Type B pancreatic cell (in vitro differentiated cells): ENCODE measurements at regions not wholly inside any gene's neighbourhood (a gene's known extent, or its start where the extent isn't known, plus 50 kb on each side); places are given as distances from the start of the nearest gene placed in this dataset.

Experiments
- DNase-seq: peaks from one replicate; pipeline ENCODE4 v3.0.0; 2021; ENCODE audit warnings: mixed read lengths; ENCODE audit not compliant: unreplicated experiment; ENCODE audit errors: extremely low spot score
- H3K27ac Mint-ChIP-seq: 2 replicates; pipeline ENCODE4 v1.8.0; 2021; ENCODE audit warnings: mild to moderate bottlenecking, mixed read lengths
- H3K27me3 Mint-ChIP-seq: 2 replicates; pipeline ENCODE4 v1.8.0; 2021; ENCODE audit warnings: mixed read lengths
- H3K36me3 Mint-ChIP-seq: 2 replicates; pipeline ENCODE4 v1.8.0; 2021; ENCODE audit warnings: mixed read lengths
- H3K4me1 Mint-ChIP-seq: one replicate; pipeline ENCODE4 v1.8.0; 2021; ENCODE audit warnings: mixed read lengths; ENCODE audit not compliant: unreplicated experiment
- H3K4me3 Mint-ChIP-seq: 2 replicates; pipeline ENCODE4 v1.8.0; 2021; ENCODE audit warnings: mild to moderate bottlenecking, mixed read lengths
- H3K9me3 Mint-ChIP-seq: 2 replicates; pipeline ENCODE4 v1.8.0; 2021; ENCODE audit warnings: mixed read lengths
- TF ChIP-seq, protein P1 (sequence below): fragments of 200-600 bp; sonication (generic); conservative IDR thresholded peaks from 2 replicates; pipeline ENCODE4 v1.5.0; 2021; ENCODE audit warnings: antibody characterized with exemption, mild to moderate bottlenecking

DNA sequence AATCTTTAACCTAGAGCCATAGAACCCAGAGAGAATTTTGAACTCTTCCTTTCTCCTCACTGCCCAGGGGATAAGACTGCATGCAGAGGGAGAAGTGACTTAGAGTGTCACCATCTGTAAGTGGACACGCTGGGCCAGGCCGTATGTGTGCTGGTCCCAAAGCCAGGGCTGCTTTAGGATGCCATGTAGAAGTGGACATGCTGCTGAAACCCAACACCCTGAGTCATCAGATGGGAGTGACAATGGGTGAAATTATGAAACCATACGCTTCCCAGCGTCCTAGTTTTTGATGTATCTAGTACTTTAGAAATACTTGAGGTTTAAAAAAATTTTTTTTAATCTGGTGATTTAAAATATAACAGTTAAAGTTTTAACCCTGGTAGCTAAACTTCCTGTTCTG, 191.1 kb downstream of the FNDC1 start:
- no peaks in the 10 kb centered on the region for H3K9me3 Mint-ChIP-seq
- no peaks in the 10 kb centered on the region for H3K4me1 Mint-ChIP-seq
- H3K27ac Mint-ChIP-seq = no peak overlapping the region
- no peaks in the 10 kb centered on the region for H3K36me3 Mint-ChIP-seq
- DNase-seq = no peak
- peaks cover 4% of the 10 kb centered on the region for H3K27me3 Mint-ChIP-seq
- H3K4me3 Mint-ChIP-seq = no peak overlapping the region
- TF ChIP-seq, protein P1, sequence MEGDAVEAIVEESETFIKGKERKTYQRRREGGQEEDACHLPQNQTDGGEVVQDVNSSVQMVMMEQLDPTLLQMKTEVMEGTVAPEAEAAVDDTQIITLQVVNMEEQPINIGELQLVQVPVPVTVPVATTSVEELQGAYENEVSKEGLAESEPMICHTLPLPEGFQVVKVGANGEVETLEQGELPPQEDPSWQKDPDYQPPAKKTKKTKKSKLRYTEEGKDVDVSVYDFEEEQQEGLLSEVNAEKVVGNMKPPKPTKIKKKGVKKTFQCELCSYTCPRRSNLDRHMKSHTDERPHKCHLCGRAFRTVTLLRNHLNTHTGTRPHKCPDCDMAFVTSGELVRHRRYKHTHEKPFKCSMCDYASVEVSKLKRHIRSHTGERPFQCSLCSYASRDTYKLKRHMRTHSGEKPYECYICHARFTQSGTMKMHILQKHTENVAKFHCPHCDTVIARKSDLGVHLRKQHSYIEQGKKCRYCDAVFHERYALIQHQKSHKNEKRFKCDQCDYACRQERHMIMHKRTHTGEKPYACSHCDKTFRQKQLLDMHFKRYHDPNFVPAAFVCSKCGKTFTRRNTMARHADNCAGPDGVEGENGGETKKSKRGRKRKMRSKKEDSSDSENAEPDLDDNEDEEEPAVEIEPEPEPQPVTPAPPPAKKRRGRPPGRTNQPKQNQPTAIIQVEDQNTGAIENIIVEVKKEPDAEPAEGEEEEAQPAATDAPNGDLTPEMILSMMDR = no peak

- H3K27ac Mint-ChIP-seq = no peak overlapping the region
- TF ChIP-seq, protein P1 = no peak
Measured at GRCh38 chr6:159359581-159360297, 190.5 kb downstream of the FNDC1 start.

GRCh38 chr6:159358562-159358961, 189.4 kb downstream of the FNDC1 start:
- Mint-ChIP-seq H3K36me3 (no peaks in the 10 kb centered on the region), H3K4me1 (no peaks in the 10 kb centered on the region), H3K9me3 (no peaks in the 10 kb centered on the region), H3K4me3 (no peak overlapping the region), H3K27me3 (peaks cover 11% of the 10 kb centered on the region), H3K27ac (no peak overlapping the region)
- DNase-seq = no peak
- TF ChIP-seq, protein P1 = no peak

More at GRCh38 chr6:159359581-159360297, 190.5 kb downstream of the FNDC1 start:
- Mint-ChIP-seq H3K36me3 (no peaks in the 10 kb centered on the region), H3K4me1 (no peaks in the 10 kb centered on the region), H3K4me3 (no peak overlapping the region), H3K27me3 (peaks cover 4% of the 10 kb centered on the region), H3K9me3 (no peaks in the 10 kb centered on the region)
- no peak for DNase-seq

- no peaks in the 10 kb centered on the region for H3K4me1 Mint-ChIP-seq
- H3K9me3 Mint-ChIP-seq = no peaks in the 10 kb centered on the region
- H3K27ac Mint-ChIP-seq = no peak overlapping the region
- H3K4me3 Mint-ChIP-seq = no peak overlapping the region
- peaks cover 11% of the 10 kb centered on the region for H3K27me3 Mint-ChIP-seq
- DNase-seq = no peak
- H3K36me3 Mint-ChIP-seq = no peaks in the 10 kb centered on the region
- TF ChIP-seq, protein P1 = no peak
Measured at GRCh38 chr6:159357211-159357915, 188.2 kb downstream of the FNDC1 start.

- Mint-ChIP-seq H3K9me3 (no peaks in the 10 kb centered on the region), H3K27me3 (peaks cover 17% of the 10 kb centered on the region), H3K4me3 (no peak overlapping the region), H3K4me1 (no peaks in the 10 kb centered on the region), H3K36me3 (no peaks in the 10 kb centered on the region), H3K27ac (no peak overlapping the region)
- no peak for DNase-seq
- TF ChIP-seq, protein P1 = no peak
Measured at GRCh38 chr6:159353193-159353592, 184.0 kb downstream of the FNDC1 start.
